ENCODE measurements at regions not wholly inside any gene's neighbourhood (a gene's known extent, or its start where the extent isn't known, plus 50 kb on each side); places are given as distances from the start of the nearest gene placed in this dataset.

- ATAC-seq (peak; percentile 58), DNase-seq (ENCODE audit: low read depth, low spot score) (no peak), FAIRE-seq (no peak)
- H4K20me1 ChIP-seq (ENCODE audit: control insufficient read depth, insufficient read depth) = no peaks in the 10 kb centered on the region
- ChIA-PET SMC1A (ENCODE audit: uncharacterized antibody, unreplicated experiment) (interaction anchor here (0.8 kb wide), 2 partner anchors 15 to 42 kb away, joined by 3 read pairs; no protein-coding TSS in a partner anchor), RAD21 (ENCODE audit: unreplicated experiment) (interaction anchor here (0.7 to 1.3 kb wide), 2 partner anchors 94 to 157 kb away, joined by 4 to 5 read pairs; no protein-coding TSS in a partner anchor), CTCF (interaction anchor here (2.5 kb wide), 1 partner anchor 157 kb away, joined by 7 read pairs; no protein-coding TSS in a partner anchor), POLR2A (no interaction called here)
- WGBS (ENCODE audit: insufficient coverage, insufficient replicate concordance, low lambda C conversion rate, missing lambda C conversion rate) = 23% methylated on average over 5 of the region's 5 CpGs
- no peak overlapping the region for H2AFZ ChIP-seq (ENCODE audit: control insufficient read depth, low read depth, low read length)
- no peaks in the 10 kb centered on the region for H3K79me2 ChIP-seq (ENCODE audit: control insufficient read depth, insufficient read depth, low read length)
- H3K27ac ChIP-seq (ENCODE audit: control insufficient read depth, insufficient read depth) = no peak overlapping the region
- no peaks in the 10 kb centered on the region for H3K27me3 ChIP-seq (replicated peaks in 1 of 2; ENCODE audit: control insufficient read depth in 2 of 2, insufficient read depth in 2 of 2, low read length in 1 of 2)
- no peak overlapping the region for H3K4me2 ChIP-seq (ENCODE audit: control insufficient read depth, insufficient read depth)
- intact Hi-C loops (cut with micrococcal nuclease; ENCODE audit: unreplicated experiment) (no loop called here), in situ Hi-C loops (cut with MboI) (no loop called here)
- no peak overlapping the region for H3K4me3 ChIP-seq
- no peaks in the 10 kb centered on the region for H3K9me3 ChIP-seq (replicated peaks; ENCODE audit: control insufficient read depth, insufficient read depth, low read length)
- H3K4me1 ChIP-seq (ENCODE audit: control insufficient read depth, insufficient read depth, low read length) = no peaks in the 10 kb centered on the region
- TF ChIP-seq IKZF1 (conservative IDR thresholded peaks at IDR 0.05) (no peak), ETV6 (conservative IDR thresholded peaks at IDR 0.05 in 1 of 2, IDR thresholded peaks at IDR 0.05 in 1 of 2; ENCODE audit: borderline replicate concordance in 1 of 2, low read depth in 1 of 2) (no peak), CHD2 (IDR thresholded peaks at IDR 0.05; ENCODE audit: borderline replicate concordance, low read depth, low read length) (no peak), SMC3 (IDR thresholded peaks at IDR 0.05; ENCODE audit: borderline replicate concordance, low read length) (no peak), SMARCA5 (IDR thresholded peaks at IDR 0.05) (no peak), HDAC2 (IDR thresholded peaks at IDR 0.05) (no peak), USF1 (IDR thresholded peaks at IDR 0.05; ENCODE audit: borderline replicate concordance, extremely low read length, insufficient read depth, low read depth, low read length) (no peak), JUNB (IDR thresholded peaks at IDR 0.05) (no peak), MEF2B (IDR thresholded peaks at IDR 0.05; ENCODE audit: partially characterized antibody, poor library complexity, severe bottlenecking) (no peak), ZBED1 (IDR thresholded peaks at IDR 0.05; ENCODE audit: borderline replicate concordance) (no peak), TCF3 (IDR thresholded peaks at IDR 0.05; ENCODE audit: borderline replicate concordance, insufficient read depth, low read depth, low read length) (no peak), TAF1 (IDR thresholded peaks at IDR 0.05; ENCODE audit: borderline replicate concordance, low read depth, low read length) (no peak), HSF1 (IDR thresholded peaks at IDR 0.05; ENCODE audit: low read depth, low read length) (no peak), GABPA (IDR thresholded peaks at IDR 0.05; ENCODE audit: low read depth) (no peak), STAT3 (IDR thresholded peaks at IDR 0.05; ENCODE audit: low read depth, low read length) (no peak), ATF7 (IDR thresholded peaks at IDR 0.05; ENCODE audit: low read depth) (no peak), NR2C2 (IDR thresholded peaks at IDR 0.05; ENCODE audit: borderline replicate concordance, control insufficient read depth, insufficient read length, low read depth) (no peak), NFYA (IDR thresholded peaks at IDR 0.05; ENCODE audit: borderline replicate concordance, low read depth, low read length) (no peak), EZH2 (IDR thresholded peaks at IDR 0.05; ENCODE audit: borderline replicate concordance, control insufficient read depth, low read depth, low read length) (no peak)
- no peak overlapping the region for H3K9ac ChIP-seq (ENCODE audit: control insufficient read depth, insufficient read depth, low read length)
- H3K36me3 ChIP-seq (ENCODE audit: control insufficient read depth in 2 of 2, insufficient read depth in 2 of 2, low read length in 1 of 2) = no peaks in the 10 kb centered on the region
- BruUV-seq (replicated peaks) = no TSS peak
These were observed 237.8 kb upstream of the ADGRL3 start for GRCh38 chr4:60962286-60962685.

Measured in GM12878 (cell line).